ENCODE measurements at regions not wholly inside any gene's neighbourhood (a gene's known extent, or its start where the extent isn't known, plus 50 kb on each side); places are given as distances from the start of the nearest gene placed in this dataset.
"Not testable (repeated sequence)": the region's sequence is repeated elsewhere in the genome, so short reads cannot be mapped to it uniquely, and the experiment has no call there.

DNA sequence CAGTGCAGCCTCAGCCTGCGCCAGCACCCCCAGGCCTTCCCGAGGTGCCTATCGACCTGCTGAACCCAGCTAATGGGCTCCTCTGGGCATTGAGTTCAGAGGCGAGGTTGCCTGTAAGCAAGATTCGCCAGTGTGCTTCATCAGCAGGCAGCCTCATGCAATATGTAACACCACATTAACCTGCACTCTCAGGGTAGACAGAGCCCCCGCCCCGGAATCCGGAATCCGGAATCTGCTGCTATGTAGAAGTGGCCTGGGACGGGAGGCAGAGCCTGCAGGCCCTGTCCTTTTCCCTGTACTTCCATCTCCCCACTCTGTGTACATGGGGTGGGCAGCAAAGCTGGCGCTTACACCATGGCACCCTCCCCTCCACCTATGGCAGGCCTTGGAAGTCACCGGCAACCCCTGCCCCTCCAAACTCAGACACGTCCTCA lies 83.9 kb upstream of the RET start:
- DNase-seq (ENCODE audit: low read depth), result no peak
- TF ChIP-seq, protein P1, sequence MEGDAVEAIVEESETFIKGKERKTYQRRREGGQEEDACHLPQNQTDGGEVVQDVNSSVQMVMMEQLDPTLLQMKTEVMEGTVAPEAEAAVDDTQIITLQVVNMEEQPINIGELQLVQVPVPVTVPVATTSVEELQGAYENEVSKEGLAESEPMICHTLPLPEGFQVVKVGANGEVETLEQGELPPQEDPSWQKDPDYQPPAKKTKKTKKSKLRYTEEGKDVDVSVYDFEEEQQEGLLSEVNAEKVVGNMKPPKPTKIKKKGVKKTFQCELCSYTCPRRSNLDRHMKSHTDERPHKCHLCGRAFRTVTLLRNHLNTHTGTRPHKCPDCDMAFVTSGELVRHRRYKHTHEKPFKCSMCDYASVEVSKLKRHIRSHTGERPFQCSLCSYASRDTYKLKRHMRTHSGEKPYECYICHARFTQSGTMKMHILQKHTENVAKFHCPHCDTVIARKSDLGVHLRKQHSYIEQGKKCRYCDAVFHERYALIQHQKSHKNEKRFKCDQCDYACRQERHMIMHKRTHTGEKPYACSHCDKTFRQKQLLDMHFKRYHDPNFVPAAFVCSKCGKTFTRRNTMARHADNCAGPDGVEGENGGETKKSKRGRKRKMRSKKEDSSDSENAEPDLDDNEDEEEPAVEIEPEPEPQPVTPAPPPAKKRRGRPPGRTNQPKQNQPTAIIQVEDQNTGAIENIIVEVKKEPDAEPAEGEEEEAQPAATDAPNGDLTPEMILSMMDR (IDR thresholded peaks at IDR 0.05; ENCODE audit: low read length, missing control alignments), result no peak
- no peak overlapping the region for H3K4me3 ChIP-seq (replicated peaks; ENCODE audit: low read depth, low read length)

DNA sequence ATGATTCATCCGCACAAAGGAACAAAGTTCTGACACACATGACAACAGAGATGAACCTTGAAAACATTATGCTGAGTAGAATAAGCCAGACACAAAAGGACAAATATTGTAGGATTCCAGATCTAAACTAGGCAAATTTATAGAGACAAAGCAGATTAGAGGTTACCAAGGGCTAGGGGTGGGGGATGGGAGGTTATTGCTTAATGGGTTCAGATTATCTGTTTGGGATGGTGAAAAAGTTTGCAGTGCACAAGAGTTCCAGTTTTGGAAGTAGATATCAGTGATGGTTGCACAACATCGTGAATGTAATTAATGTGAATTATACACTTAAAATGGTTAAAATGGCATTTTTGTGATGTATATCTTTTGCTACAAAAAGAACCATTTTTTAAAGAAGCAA lies 82.0 kb upstream of the RET start:
- H3K4me3 ChIP-seq (replicated peaks; ENCODE audit: low read depth, low read length); DNase-seq (ENCODE audit: low read depth): not testable (repeated sequence)

DNA sequence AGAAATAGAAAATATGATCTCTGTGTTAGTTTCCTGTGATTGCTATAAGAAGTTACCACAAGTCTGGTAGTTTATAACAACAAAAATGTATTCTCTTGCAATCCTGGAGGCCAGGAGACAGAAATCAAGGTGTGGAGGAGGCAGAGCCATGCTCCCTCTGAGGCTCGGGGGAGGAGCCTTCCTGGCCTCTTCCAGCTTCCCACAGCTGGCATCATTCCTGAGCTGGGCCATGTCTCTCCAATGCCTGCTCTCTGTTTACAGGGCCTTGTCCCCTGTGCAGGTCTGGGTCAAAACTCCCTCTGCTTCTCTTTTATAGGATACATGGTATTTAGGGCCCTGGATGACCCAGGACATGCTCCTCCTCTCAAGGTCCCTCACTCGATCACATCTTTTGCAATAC lies 81.3 kb upstream of the RET start:
- DNase-seq (ENCODE audit: low read depth), result no peak
- TF ChIP-seq, protein P1 (IDR thresholded peaks at IDR 0.05; ENCODE audit: low read length, missing control alignments), result no peak
- no peak overlapping the region for H3K4me3 ChIP-seq (replicated peaks; ENCODE audit: low read depth, low read length)

DNA sequence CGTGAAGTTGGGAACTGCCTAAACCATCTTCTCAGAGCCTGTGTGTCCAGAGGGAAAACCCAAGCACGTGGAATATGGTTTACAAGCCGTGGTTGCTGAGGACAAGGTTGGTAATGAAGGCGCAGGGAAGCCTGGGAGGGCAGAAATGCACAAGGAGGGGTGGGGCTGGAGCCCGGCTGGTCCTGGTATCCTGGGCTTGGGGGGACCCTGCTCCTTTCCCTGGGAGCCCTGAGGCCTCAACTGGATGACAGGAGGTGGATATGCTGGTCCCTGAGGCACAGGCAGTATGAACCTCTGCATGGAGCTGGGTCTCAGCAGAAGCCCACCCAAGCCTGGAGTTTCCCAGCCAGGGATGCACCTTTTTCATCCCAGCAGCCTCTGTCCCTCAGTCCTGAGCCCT lies 80.3 kb upstream of the RET start:
- TF ChIP-seq, protein P1 (IDR thresholded peaks at IDR 0.05; ENCODE audit: low read length, missing control alignments), result no peak
- no peak for DNase-seq (ENCODE audit: low read depth)

DNA sequence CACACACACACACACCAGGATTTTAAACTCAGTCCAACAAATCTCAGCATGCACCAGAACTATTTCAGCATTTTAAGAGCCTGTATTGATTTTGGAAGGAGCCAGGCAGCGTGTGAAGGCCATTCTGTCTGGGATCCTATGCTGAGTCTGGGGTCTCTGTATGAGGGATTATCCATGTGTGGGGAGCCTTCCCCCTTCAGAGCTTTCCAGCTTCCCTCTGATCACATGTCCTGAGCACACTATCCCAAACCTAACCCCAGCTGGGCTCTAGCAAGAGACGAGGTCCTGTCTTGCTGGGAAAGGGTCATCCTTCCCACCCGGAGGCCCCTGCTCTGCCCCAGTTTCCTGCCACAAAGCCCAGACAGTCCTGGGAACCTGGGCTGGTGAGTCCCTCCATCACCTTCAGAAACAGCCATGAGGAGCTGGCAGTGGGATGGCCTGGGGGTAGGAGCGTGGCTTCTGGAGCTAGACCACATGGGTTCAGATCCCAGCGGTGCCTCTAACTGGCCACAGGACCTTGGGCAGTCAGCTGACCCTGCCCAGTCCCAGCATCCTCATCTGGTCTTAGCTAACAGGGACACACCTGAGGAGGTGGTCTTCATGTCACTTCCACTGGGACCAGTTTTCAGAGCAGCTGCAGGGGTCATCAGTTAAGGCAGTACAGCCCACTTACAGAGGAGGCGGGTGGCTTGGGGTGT lies 79.6 kb upstream of the RET start:
- no peak overlapping the region for H3K4me3 ChIP-seq (replicated peaks; ENCODE audit: low read depth, low read length)
- TF ChIP-seq, protein P1 (IDR thresholded peaks at IDR 0.05; ENCODE audit: low read length, missing control alignments), result no peak
- DNase-seq (ENCODE audit: low read depth), result no peak

More for the DNA sequence above, 80.3 kb upstream of the RET start:
- H3K4me3 ChIP-seq (replicated peaks; ENCODE audit: low read depth, low read length), result no peak overlapping the region

DNA sequence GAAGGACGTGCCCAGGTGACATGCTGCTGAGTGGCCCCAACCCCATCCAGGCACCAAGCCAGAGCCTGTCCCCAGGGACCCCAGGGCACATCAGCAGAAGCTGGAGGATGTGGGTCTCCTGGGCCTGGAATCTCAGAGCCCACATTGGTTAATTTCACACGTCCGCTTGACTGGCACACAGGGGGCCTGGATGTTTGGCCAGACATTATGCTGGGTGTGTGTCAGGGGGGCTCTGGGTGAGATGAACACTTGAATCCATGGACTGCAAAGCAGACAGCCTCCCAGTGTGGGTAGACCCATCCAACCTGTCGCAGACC lies 79.1 kb upstream of the RET start:
- DNase-seq (ENCODE audit: low read depth), result no peak
- TF ChIP-seq, protein P1 (IDR thresholded peaks at IDR 0.05; ENCODE audit: low read length, missing control alignments), result no peak
- H3K4me3 ChIP-seq (replicated peaks; ENCODE audit: low read depth, low read length), result no peak overlapping the region

DNA sequence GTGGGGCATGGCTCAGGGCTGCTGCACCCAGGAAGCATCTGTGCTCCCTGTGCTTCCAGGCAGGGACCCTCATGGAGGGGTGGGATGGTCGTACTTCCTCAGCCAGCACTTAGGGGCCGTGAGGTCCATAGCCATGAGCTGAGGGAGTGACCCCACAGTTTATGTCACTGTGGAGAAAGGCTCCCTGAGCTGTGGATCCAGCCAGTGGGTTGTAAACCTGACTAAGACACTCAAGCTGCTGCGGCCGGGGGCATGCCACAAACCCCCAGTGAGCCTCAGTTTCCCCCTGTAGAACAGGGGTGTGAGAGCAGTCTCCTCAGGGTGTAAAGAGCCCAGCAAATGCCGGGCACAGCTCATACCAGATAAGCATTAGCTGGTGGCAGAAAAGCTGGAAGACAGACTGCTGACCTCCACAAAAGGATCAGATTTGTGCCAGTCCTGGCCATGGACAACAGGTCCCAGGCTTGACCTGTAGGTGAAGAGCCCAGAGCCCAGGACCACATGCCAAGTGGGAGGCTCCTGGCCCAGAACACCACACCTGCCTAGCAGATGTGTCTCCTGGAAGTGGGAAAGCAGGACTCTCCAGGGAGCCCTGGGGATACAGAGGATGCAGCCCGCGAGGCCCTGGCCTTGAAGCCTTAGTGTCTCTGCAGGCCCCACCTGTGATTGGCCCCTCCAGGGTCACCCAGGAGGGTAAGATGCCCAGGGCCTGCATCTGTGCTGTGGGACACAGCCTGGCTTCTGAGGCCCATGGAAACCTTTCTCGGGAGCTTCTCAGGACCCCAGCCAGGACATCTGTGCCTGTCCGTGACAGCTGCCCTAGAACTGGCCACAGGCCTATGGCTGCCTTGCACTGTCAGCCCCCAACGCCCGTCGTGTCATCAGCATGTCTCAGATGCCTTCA lies 78.1 kb upstream of the RET start:
- DNase-seq (ENCODE audit: low read depth), result no peak
- TF ChIP-seq, protein P1 (IDR thresholded peaks at IDR 0.05; ENCODE audit: low read length, missing control alignments), result no peak
- H3K4me3 ChIP-seq (replicated peaks; ENCODE audit: low read depth, low read length), result no peak overlapping the region

Measured in fibroblast of pulmonary artery (primary cell).